Inflammatory macrophage treated with lipopolysaccharide for 1 hour (primary cell): ENCODE measurements at regions not wholly inside any gene's neighbourhood (a gene's known extent, or its start where the extent isn't known, plus 50 kb on each side); places are given as distances from the start of the nearest gene placed in this dataset.

ENCODE experiments used
- DNase-seq, 2 donors: peaks; one replicate each; pipeline ENCODE4 v3.0.0-alpha.2; 2020 to 2022

DNA sequence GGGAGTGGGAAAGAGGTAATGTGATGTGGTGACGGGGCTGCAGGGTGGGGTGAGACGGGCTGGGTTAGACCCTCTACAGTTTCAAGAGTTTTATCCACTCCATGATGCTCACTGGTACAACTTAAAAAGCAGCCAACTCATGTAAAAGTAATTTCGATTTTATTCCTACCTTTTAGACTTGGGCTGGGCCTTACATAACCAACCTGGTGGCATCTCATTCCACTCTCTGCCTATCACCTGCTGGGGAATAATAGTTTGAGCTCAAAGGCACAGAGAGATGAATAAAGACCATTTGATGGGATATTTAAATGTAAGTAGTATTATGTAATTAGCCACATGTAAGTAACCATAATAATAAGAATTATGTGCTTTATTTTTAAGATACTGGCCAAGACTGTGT, 366.0 kb upstream of the RNF32 start:
- no peak for DNase-seq

DNA sequence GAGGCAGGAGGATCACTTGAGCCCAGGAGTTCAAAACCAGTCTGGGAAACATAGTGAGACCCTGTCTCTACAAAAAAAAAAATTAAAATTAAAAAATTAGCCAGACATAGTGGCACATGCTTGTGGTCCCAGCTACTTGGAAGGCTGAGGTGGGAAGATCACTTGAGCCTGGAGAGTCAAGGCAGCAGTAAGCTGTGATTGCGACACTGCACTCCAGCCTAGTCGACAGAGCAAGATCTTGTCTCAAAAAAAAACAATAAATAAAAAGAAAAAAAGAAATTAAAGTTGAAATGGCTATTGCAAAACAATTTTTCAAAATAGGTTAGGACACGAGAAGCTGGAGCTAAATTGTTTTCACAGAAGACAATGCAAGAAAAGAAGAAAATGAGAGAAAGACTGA, 379.0 kb upstream of the RNF32 start:
- no peak for DNase-seq

- no peak for DNase-seq
These were observed 382.7 kb upstream of the RNF32 start for GRCh38 chr7:156257904-156258303.

GRCh38 chr7:156255635-156256034, 384.9 kb upstream of the RNF32 start:
- no peak for DNase-seq

DNA sequence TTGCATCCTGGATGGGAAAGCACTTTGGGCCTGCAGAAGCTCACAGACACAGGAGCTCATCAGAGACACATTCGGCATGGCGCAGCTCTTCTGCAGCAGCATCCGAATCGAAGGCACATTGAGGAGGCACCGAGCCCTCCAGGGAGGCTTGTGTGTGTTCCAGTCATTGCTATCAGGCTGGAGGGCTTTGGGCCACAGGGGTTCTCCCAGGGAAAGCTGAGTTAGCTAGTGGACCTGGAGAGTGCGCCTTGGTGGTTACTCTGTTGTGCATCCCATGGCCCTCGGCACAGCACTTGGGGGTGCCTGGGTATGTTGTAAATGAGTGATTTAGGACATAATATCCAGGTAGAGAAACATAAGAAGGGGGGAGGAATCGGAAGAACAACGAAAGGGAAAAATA, 388.7 kb upstream of the RNF32 start:
- DNase-seq: no peak

- no peak for DNase-seq
These were observed 400.0 kb upstream of the RNF32 start for GRCh38 chr7:156240532-156240931.

- no peak for DNase-seq
These were observed 402.0 kb upstream of the RNF32 start for GRCh38 chr7:156238366-156239133.

- DNase-seq: no peak
These were observed 403.0 kb upstream of the RNF32 start for GRCh38 chr7:156237614-156238013.

DNA sequence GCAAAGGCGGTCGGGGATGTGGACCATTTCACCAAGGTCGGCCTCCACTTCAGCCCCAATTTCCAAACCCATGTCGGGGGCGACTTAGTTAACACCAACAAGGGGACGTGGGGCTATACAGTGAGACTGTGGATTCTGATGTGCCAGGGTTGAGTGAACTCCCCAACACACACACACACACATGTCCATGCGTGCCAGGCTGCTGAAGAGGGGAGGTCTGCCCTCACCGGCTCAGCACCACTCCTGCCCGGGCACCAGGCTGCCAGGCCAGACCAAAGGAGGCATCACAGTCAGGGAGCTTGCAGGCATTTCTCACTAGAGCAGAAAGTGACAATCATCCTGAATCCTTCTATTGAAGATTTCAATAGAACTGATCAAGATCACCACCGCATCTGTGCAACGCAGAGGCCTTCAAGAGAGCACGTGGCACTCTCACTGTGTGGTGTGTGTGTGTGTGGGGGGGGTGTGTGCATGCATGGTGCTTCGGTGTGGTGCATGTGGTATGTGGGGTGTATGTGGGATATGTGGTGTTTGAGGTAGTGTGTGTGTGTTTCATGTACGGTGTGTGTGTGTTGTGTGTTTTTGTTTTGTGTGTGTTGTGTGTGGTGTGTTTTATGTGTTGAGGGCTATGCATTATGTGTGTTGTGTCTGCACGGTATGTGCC, 403.5 kb upstream of the RNF32 start:
- no peak for DNase-seq

GRCh38 chr7:156236181-156236889, 404.2 kb upstream of the RNF32 start:
- DNase-seq: no peak

GRCh38 chr7:156234666-156235494, 405.7 kb upstream of the RNF32 start:
- no peak for DNase-seq

- DNase-seq: no peak
These were observed 406.4 kb upstream of the RNF32 start for GRCh38 chr7:156234192-156234591.

- DNase-seq: no peak
These were observed 407.5 kb upstream of the RNF32 start for GRCh38 chr7:156232931-156233705.

- no peak for DNase-seq
These were observed 410.0 kb upstream of the RNF32 start for GRCh38 chr7:156230576-156230975.

DNA sequence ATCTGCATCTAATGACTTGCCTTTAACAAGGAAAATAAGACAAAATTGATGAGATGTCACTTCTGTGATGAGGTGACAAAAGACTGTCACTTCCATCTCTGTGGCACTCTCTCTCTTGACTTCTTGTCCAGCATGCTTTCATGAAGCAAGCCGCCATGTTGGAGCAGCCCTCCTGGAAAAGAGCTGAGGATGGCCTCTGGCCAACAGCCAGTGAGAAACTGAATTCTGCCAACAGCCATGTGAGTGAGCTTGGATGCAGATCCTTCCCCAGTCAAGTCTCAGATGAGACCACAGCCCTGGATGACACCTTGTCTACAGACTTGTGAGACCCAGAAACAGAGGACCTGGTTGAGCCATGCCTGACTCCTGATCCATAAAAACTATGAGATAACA, 412.6 kb upstream of the SHH start:
- no peak for DNase-seq

DNA sequence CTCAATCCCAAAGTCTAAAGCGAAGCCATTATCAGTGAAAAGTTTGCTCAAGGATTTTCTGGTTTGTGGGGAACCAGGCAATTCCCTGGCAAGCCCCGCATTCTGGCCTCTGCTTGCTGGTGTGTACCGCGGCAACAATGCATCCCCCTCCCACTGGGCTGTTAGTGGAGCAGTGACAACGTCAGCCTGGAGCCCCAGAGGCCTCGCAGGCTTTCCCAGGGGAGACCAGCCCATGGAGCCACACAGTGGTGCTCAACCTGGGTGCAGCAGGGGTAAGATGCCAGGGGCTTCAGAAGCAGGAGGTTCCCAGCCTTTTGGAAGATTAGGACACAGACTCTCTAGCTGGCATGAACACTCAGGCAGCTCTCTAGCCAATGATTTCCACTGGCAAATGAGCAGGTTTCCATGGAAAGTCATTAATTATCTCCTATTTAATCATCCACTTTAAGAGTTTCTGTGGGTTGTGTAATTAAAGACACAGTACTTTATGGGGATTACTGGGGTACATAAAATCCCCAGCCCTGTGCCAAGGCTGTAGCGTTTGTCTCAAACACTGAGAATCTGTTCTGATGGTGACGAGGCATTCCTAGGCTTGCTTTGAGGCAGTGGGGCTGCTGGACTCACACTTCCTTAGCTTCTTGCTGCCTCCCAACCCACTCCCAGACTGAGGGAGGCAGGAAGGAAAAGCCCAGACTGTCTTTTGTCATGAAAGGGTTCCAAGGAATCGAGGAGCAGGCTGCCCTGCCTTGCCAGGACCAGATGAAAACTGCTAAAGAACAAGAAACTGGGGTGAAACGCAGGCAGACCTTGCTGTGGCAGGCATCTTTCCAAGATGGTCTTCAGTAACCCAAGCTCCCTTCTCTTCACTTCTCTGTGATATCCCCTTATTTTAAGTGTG, 411.9 kb upstream of the SHH start:
- DNase-seq: no peak

DNA sequence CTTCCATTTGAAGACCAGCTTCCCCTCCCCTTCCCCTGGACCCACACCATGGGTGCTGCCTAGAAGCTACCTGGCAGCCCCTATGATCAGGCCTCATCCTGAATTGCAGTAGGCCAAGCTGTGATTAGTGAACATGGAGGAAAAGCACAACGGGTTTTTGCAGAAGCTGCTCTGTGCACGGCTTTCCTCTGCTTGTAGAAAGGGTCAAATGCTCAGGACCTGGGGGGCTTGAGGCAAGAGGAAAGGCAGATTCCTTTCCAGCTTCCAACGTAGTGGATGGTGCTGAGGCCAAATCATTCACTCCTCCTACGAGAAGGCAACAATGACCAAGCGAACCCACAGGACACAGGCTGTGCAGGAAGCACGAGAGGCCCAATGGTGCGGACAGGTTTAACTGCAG, 410.3 kb upstream of the SHH start:
- no peak for DNase-seq

- DNase-seq: no peak
These were observed 409.9 kb upstream of the SHH start for GRCh38 chr7:156222151-156222550.

DNA sequence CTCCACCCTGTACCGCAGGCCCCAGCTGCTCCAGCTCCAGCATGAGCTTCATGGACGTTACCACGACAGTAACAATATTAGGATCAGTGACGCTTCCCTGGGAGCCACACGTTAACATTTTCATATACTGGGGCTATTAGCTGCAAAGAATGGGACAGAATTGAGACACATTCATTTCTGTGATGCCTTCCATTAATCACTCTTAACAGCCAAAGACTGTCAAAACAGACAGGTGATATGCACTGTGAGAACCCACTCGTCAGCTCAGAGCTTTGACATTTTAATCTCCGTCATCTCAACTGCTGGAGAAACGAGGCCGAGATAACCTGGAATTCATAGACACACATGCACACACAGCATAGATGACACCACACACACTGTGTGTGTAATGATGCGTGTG, 408.4 kb upstream of the SHH start:
- DNase-seq: no peak

DNA sequence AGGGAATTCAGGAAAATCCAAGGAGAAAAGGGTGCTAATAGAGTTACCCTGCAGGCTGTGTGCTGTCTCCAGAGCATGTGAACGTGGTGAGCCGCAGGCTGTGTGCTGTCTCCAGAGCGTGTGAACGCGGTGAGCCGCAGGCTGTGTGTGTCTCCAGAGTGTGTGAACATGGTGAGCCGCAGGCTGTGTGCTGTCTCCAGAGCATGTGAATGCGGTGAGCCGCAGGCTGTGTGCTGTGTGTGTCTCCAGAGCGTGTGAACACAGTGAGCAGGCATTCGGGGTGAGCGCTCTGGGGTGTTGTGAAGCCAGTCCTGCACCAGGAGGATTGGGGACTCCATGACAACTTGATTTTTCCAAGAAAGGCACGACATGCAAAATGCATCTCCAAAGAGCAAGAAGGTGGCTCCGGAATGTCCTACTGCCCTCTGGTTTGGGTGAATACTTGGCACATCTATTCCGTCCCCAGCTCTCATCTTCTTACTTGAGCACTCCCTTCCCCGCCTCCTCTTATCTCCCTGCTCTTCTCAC, 407.9 kb upstream of the SHH start:
- no peak for DNase-seq
